GM21737 (cell line): ENCODE measurements at regions not wholly inside any gene's neighbourhood (a gene's known extent, or its start where the extent isn't known, plus 50 kb on each side); places are given as distances from the start of the nearest gene placed in this dataset.
A peak's percentile ranks its signal among the peaks of the same experiment; 100 is the strongest.

Experiments
- ATAC-seq: cut with Tn5 transposase; IDR thresholded peaks from one replicate; pipeline ENCODE4 v1.9.1; 2021; ENCODE audit warnings: mild to moderate bottlenecking, moderate library complexity; ENCODE audit not compliant: unreplicated experiment

DNA sequence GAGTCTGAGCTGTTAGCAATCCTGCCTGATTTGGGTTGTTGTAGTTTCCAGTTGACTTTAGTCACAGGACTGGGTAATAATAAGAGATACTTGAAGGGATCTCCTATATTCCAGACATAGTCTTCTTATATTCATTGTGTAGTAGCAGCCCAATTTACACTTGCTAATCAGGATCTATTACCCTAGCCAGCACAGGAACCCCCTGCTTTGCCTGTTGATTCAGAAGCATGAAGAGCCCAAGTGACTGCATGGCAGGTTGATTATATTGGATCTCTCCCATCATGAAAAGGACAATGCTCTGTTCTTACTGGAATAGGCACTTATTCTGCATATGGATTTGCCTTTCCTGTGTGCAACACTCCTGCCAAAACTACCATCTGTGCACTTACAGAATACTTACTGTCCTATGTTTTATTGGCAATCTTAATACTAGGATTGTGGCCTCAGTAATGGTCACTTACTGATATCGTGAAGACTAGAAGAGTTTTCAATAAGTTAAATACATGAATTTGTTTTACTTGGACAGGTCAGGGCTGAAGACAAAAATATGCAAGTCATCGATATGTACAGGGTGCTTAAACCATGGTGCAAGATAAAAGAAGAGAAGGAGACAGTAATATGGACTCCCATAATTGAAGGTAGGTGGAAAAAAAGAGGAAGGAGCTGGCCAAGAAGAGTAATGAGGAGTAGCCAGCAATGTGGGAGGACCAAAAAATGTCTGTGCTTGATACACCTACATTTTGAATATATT is 304.1 kb downstream of the MCTP2 start:
- no peak for ATAC-seq

GRCh38 chr15:94536549-94536948 is 305.2 kb downstream of the MCTP2 start:
- no peak for ATAC-seq

GRCh38 chr15:94538280-94538679 is 306.9 kb downstream of the MCTP2 start:
- ATAC-seq: no peak

DNA sequence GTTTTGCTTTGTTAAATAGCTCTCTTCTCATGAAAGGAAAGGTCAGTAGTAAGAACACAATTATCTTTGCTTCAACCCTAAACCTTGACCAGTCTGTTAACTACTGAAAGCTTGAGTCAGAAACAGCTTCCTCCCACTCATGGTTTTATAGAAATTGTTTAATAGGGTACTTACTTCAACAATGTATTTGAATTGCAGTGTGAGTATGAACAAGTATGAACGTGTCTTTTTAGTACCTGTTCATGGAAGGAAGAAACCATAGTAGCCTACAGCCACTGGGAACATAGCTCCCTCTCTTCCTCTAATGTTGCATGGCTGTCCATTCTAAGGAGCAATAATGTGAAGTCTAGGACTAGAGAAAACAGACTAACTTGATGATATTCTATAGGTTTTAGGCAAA is 311.0 kb downstream of the MCTP2 start:
- ATAC-seq: no peak

DNA sequence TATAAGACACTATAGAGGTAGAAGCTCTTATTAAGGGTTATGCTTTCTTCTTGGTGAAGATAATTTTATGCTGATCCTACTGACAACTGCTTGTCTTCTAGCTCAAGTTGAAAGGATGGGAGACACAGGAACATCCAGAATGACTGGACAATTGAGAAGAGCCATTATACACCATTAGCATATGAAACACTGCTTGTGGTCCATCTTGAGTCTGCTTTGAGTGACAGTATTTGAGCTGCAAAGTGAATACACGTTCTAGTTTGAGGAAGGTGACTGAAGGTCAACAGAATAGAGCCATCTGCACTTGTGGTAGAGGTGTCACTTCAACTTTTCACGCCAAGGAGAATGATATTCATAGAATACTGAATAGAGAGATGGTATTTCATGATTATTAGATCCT is 315.4 kb downstream of the MCTP2 start:
- ATAC-seq: no peak

DNA sequence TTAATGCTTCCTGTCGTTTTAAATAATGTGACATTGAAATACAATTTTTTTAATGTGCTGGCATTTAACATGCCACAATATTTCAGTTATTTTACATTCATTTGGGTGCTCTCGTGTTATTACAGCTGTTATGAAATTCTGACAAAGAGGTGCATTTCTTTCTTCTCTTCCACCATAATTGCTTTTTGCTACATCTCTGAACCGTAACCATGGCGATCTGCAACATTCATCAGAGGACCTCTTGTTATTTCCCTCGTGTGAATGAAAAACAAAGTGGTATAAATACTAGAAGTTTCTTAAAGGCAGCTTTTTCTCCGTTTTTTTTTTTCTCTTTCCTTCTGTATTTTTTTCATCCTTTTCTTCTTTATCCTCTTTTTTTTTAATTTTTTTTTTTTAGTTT is 316.4 kb downstream of the MCTP2 start:
- ATAC-seq: no peak

DNA sequence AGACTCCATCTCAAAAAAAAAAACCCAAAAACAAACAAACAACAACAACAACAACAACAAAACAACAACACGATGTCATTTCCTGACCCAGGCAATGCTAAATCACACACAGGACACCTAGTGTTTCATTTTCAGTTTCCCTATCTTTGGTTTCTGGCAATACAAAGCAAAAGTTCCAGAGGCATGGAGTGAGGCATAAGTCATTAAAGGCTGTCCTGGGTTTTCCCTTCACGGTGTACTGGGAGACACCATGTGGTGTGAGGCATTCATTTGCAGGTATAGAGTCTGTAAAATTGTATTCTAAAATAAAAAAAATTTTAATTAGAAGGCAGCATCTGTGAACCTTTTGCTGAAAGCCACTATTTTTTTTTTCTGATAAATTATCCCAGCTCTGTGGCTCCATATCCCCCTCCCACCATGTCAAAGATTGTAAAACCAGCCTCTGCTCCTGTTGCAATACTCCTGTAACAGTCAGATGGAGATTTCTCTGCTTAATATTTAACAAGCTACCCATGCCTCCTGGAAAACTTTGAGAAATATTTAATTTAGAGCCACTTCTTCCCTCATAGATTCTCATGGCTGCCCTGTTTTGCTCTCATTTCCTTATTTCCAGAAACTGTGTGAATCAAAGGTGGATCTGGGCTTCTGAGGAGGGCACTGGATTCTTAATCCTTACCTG is 324.6 kb downstream of the MCTP2 start:
- no peak for ATAC-seq

DNA sequence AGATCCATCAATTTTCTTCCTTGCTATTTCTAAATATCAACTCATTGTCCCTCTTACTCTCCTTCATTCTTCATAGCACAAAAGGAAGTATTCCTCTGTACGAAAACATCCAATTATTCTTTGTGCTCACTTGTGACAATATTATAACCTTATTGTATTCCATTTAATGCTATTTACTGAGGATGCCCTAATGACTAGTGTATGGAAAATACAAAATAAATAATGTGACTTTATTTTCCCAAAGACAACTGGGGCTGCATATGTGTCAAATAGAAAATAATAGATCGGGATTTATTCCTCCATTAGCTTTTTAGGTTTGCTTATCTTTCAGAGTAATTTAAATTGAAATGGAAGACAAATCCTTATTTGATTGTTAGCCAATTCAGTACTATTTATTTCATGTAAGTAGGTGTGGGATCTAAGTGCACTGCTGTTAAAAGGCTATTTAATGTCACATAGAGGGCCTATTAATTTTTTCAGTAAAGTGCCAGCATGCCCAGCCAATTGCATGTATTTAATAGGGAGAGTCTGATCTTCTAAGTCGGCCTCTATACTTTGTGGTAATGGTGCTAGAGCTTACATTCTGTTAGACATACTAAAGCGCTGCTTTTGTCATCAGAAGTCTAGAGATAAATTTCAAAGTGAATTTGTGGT is 329.8 kb downstream of the MCTP2 start:
- ATAC-seq: no peak

GRCh38 chr15:94563456-94563855 is 332.1 kb downstream of the MCTP2 start:
- ATAC-seq: no peak

- peak; percentile 77 for ATAC-seq
Observed at GRCh38 chr15:94576889-94577533, 345.6 kb downstream of the MCTP2 start.

- ATAC-seq: no peak
Observed at GRCh38 chr15:94579286-94579685, 347.9 kb downstream of the MCTP2 start.

DNA sequence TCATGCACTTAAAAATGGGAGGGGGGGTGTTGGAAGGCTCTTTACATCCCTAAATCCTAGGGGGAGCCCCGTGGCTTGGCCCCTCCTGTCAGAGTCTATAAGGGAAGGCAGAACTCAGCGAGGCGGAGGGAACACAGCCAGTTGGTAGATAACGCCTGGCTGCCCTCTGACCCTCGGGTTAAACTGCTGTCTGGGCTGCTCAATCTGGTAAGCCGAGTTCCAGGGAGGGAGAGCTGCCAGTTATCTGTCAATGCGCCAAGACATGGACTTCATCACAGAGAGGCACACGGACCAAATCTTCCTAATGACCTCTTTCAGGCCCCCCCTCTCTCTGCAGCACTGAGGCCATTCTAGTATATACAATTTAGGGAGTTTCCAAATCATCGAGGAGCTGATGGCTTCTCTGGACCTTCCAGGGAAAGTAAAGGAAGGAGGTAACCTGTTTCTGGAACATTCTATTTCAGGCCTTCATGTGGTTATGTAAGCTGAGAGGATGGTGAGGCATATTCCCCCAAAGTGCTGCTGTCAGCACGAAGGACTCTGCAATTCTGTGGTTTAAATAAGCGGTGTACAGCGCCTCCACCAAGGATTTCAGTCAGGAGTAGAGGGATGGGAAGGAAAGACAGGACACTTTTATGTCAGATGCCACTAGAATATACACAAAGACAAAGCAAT is 349.0 kb downstream of the MCTP2 start:
- no peak for ATAC-seq

- ATAC-seq: peak; percentile 56
Observed at GRCh38 chr15:94582368-94582767, 351.0 kb downstream of the MCTP2 start.

DNA sequence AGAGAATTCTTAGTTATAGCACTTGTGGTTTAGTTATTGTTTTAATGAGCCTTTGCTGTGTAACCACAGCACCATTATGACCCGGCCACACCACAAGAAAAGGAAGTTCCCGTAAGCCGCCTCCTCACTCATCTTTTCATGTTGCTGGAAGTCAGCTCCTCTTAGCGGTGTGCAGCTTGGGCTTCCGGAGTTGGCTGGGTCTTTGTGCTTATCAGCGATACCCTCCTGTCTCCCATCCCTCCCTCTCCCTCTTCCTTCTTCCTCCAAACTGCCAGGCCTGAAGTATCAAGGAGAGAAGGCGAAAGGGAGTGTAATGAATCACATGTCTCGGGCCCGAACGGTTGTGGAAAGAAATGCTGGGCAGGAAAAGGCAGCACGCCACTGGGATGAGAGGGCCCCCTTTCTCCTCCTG is 353.5 kb downstream of the MCTP2 start:
- peak; percentile 87 for ATAC-seq

DNA sequence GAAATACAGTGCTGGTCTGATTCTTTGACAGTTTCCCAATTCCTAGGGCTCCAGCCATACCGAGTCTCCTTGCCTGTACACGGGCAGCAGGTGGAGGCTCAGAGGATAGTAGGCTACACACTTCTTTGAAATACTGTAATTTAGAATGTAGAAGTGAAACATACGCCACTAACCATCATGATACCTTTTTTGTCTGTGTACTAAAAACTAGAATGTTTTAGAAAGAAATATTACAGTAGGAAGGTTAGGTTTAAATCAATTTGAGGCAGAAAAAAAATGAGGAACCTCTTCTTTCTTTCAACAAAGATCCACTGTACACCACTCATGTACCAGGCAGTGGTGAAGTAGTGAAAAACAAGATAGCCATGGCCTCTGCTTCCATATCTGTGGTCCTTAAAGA is 354.7 kb downstream of the MCTP2 start:
- ATAC-seq: peak; percentile 50

DNA sequence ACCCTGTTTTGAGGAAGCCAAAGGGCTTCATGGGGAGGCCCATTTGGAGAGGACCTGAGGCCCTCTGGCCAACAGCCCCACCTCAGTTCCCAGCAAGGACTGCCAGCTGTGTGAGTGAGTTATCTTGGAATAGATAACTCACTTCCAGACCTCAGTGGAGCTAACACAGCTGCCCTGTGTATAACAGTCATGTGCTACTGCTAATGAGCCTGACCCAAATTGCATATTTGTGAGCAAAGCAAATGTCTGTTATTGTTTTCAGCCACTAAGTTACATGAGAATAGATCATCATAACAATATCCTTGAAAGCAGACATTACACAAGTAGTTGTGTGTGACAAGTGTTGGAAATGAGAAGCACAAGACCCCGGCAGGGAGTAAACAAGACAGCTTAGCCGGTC is 355.8 kb downstream of the MCTP2 start:
- no peak for ATAC-seq

GRCh38 chr15:94588993-94589392 is 357.6 kb downstream of the MCTP2 start:
- ATAC-seq: no peak

- ATAC-seq: no peak
Observed at GRCh38 chr15:94592495-94592894, 361.1 kb downstream of the MCTP2 start.

DNA sequence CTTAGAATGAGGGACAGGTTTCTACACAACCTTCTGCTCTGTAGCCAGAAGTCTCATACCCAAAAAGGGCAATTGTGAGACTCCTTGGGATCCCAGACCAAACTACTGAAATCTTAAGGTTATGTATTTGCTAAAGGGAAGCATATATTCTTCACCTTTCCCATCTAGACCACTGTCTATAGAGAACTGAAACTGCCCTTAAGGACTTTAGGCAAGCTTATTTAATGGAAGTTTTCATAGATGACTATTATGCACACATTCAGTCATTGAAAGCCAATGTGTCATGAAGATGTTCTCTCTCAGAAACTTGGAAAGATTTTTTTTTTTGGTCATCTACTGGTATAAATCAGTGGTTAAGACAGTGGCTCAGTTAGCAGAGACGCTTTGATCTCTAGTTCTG is 365.3 kb downstream of the MCTP2 start:
- ATAC-seq: no peak

DNA sequence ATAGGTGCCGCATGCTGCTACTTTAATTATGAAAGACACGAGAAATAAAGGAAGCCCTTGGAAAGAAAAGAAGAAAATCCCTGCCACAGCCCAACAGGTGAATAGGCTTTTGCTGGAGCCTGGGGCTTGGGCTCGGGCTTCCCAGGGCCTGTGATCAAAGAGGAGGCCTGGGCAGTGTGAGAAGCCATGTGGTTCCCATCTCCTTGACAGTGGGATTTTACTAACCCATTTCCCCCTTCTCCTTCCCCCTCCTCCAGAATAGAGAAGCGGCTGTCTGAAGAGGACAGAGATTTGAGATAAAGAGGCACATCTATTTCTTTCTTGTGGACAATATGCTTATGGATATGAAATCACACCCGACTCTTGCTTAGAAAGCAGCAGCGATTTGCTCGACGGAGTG is 369.1 kb downstream of the MCTP2 start:
- no peak for ATAC-seq
